K562 (cell line): ENCODE measurements at regions not wholly inside any gene's neighbourhood (a gene's known extent, or its start where the extent isn't known, plus 50 kb on each side); places are given as distances from the start of the nearest gene placed in this dataset.

ENCODE experiments used
- ATAC-seq: fragments of 200-7000 bp; cut with Tn5 transposase; 3 replicates; pipeline ENCODE4 v1.9.1; 2020; ENCODE audit warnings: moderate library complexity
- BruUV-seq: library from RNA; stranded (reverse); fragments of 400-500 nt; replicated peaks from 2 replicates; lab custom pipeline; 2021; lab: Mats Ljungman, UMichigan
- CTCF ChIA-PET: fragments of 300-600 bp; formaldehyde crosslinking; extraction: SDS; loops from one replicate; lab custom pipeline; 2021; ENCODE audit warnings: low intra/inter-chr PET ratio; lab: Yijun Ruan, JAX
- POLR2A ChIA-PET: fragments of 300-600, 350-650 bp; sonication (Branson Sonifier 250); formaldehyde crosslinking; extraction: SDS; loops from one replicate; lab custom pipeline; 2021; ENCODE audit warnings: antibody characterized with exemption, inconsistent platforms; lab: Yijun Ruan, JAX
- DNase-seq, 4 experiments: peaks; one replicate each; pipeline versions ENCODE4 v3.0.0 to v3.0.0-alpha.2; 2011 to 2018; ENCODE audit warnings: low spot score in 3 of 4, mixed read lengths in 3 of 4; ENCODE audit errors: extremely low read depth in 1 of 4
- FAIRE-seq: peaks from 2 replicates; lab custom pipeline; 2011; peaks lifted over from hg19 to GRCh38; lab: Jason Lieb, UNC
- H2AFZ ChIP-seq: 2 replicates; pipeline ENCODE4 v1.6.0; 2011; ENCODE audit warnings: low read depth, low read length, control low read depth, inconsistent platforms
- H3K27ac ChIP-seq: fragments of 200-600 bp; 3 replicates; pipeline ENCODE4 v1.8.0; 2011; ENCODE audit warnings: low read depth, mild to moderate bottlenecking, control low read depth, inconsistent platforms, low read length, moderate library complexity, mixed read lengths; ENCODE audit errors: extremely low read depth
- H3K27me3 ChIP-seq, 2 experiments: fragments of 300-600 bp in 1 of 2; 2 replicates in 1 of 2; 3 replicates in 1 of 2; pipeline versions ENCODE4 v1.6.0 to v1.8.0; 2011; ENCODE audit warnings: inconsistent platforms in 2 of 2, low read length in 2 of 2, mild to moderate bottlenecking in 1 of 2, mixed read lengths in 1 of 2, moderate library complexity in 1 of 2; ENCODE audit not compliant: control insufficient read depth in 2 of 2, insufficient read depth in 2 of 2
- H3K36me3 ChIP-seq: fragments of 300-600 bp; 3 replicates; pipeline ENCODE4 v1.8.0; 2011; ENCODE audit warnings: mild to moderate bottlenecking, low read length, inconsistent platforms; ENCODE audit not compliant: control insufficient read depth, insufficient read depth
- H3K4me1 ChIP-seq, 2 experiments: fragments of 200-600 bp in 1 of 2; replicated peaks in 1 of 2; 2 replicates in 1 of 2; 3 replicates in 1 of 2; pipeline versions ENCODE4 v1.5.1 to v1.8.0; 2011; ENCODE audit warnings: inconsistent platforms in 2 of 2, low read length in 2 of 2, mild to moderate bottlenecking in 1 of 2, mixed read lengths in 1 of 2, moderate library complexity in 1 of 2; ENCODE audit not compliant: control insufficient read depth in 2 of 2, insufficient read depth in 2 of 2
- H3K4me2 ChIP-seq: 2 replicates; pipeline ENCODE4 v1.6.1; 2011; ENCODE audit warnings: low read length, control low read depth, inconsistent platforms, mixed read lengths; ENCODE audit not compliant: insufficient read depth
- H3K4me3 ChIP-seq: fragments of 200-600 bp; sonication (generic), shearing (Covaris generic); 2 replicates; pipeline ENCODE4 v1.5.1; 2016; ENCODE audit warnings: control low read depth, inconsistent platforms
- H3K79me2 ChIP-seq: fragments of 200-600 bp; 3 replicates; pipeline ENCODE4 v1.8.0; 2011; ENCODE audit warnings: low read length, inconsistent platforms; ENCODE audit not compliant: control insufficient read depth, insufficient read depth
- H3K9ac ChIP-seq, 2 experiments: 2 replicates each; pipeline versions ENCODE4 v1.6.0 to v1.6.1; 2011; ENCODE audit warnings: low read depth in 2 of 2, low read length in 2 of 2, control low read depth in 1 of 2, inconsistent platforms in 1 of 2, mild to moderate bottlenecking in 1 of 2, mixed read lengths in 1 of 2; ENCODE audit not compliant: insufficient read depth in 1 of 2
- H3K9me1 ChIP-seq: one replicate; pipeline ENCODE4 v1.6.0; 2011; ENCODE audit warnings: inconsistent platforms, mild to moderate bottlenecking, low read length, moderate library complexity; ENCODE audit not compliant: control insufficient read depth, insufficient read depth
- H3K9me3 ChIP-seq: replicated peaks from 2 replicates; pipeline ENCODE4 v1.5.1; 2011; ENCODE audit warnings: low read depth, low read length, inconsistent platforms; ENCODE audit not compliant: control insufficient read depth, insufficient read depth
- H4K20me1 ChIP-seq: replicated peaks from 2 replicates; pipeline ENCODE4 v1.6.1; 2011; ENCODE audit warnings: low read length, inconsistent platforms, mixed read lengths; ENCODE audit not compliant: control insufficient read depth, insufficient read depth
- FOS ChIP-seq: IDR thresholded peaks from 3 replicates; pipeline ENCODE4 v1.6.1; 2011; ENCODE audit not compliant: insufficient read length; ENCODE audit errors: extremely low read depth
- HDAC8 ChIP-seq: fragments of 450-650 bp; IDR thresholded peaks from 2 replicates; pipeline ENCODE4 v1.6.1; 2016; ENCODE audit warnings: mild to moderate bottlenecking, missing genetic modification characterization, moderate library complexity, missing compliant biosample characterization
- IRF2 ChIP-seq: sonication (generic); formaldehyde crosslinking; IDR thresholded peaks from 2 replicates; pipeline ENCODE4 v1.8.1; 2022; ENCODE audit warnings: mild to moderate bottlenecking, missing genetic modification reagents
- NELFE ChIP-seq: IDR thresholded peaks from 2 replicates; pipeline ENCODE4 v1.6.1; 2011; ENCODE audit warnings: mild to moderate bottlenecking; ENCODE audit not compliant: insufficient read depth, insufficient read length
- NR4A1 ChIP-seq, 2 experiments: fragments of 250-450 bp in 1 of 2; fragments of 450-650 bp in 1 of 2; sonication (Bioruptor Pico) in 1 of 2; IDR thresholded peaks; 2 replicates each; pipeline versions ENCODE4 v1.4.0 to v1.6.1; 2016 to 2020; ENCODE audit warnings: mild to moderate bottlenecking in 2 of 2, missing compliant biosample characterization in 1 of 2, missing genetic modification characterization in 1 of 2, moderate library complexity in 1 of 2
- NUFIP1 ChIP-seq: fragments of 450-650 bp; IDR thresholded peaks from 2 replicates; pipeline ENCODE4 v1.6.1; 2018; ENCODE audit not compliant: partially characterized antibody
- PBX2 ChIP-seq, 2 experiments: IDR thresholded peaks in 1 of 2; conservative IDR thresholded peaks in 1 of 2; 2 replicates each; pipeline ENCODE4 v1.6.1; 2016; ENCODE audit warnings: low read depth in 2 of 2, mild to moderate bottlenecking in 1 of 2, missing compliant biosample characterization in 1 of 2, missing genetic modification characterization in 1 of 2, moderate library complexity in 1 of 2
- POLR2H ChIP-seq: IDR thresholded peaks from 2 replicates; pipeline ENCODE4 v1.6.1; 2016; ENCODE audit warnings: missing genetic modification characterization, low read depth, mild to moderate bottlenecking, control low read depth, missing compliant biosample characterization, moderate library complexity
- POLR3A ChIP-seq: IDR thresholded peaks from 2 replicates; pipeline ENCODE4 v1.6.1; 2011; ENCODE audit warnings: borderline replicate concordance, mild to moderate bottlenecking, moderate library complexity; ENCODE audit not compliant: insufficient read length, insufficient read depth; ENCODE audit errors: extremely low read depth
- SNRNP70 ChIP-seq: fragments of 200-400 bp; formaldehyde crosslinking; optimal IDR thresholded peaks from 2 replicates; pipeline ENCODE3; 2017; ENCODE audit warnings: low read depth, low read length
- ZMIZ1 ChIP-seq, 2 experiments: fragments of 150-350 bp in 1 of 2; IDR thresholded peaks; 2 replicates each; pipeline ENCODE4 v1.6.1; 2012 to 2016; ENCODE audit warnings: low read depth in 2 of 2, low read length in 2 of 2, mild to moderate bottlenecking in 1 of 2, moderate library complexity in 1 of 2
- ZNF232 ChIP-seq: sonication (generic); formaldehyde crosslinking; IDR thresholded peaks from 2 replicates; pipeline ENCODE4 v1.8.0; 2022; ENCODE audit warnings: mild to moderate bottlenecking, missing genetic modification reagents
- ZNF740 ChIP-seq, 3 experiments: fragments of 200-800 bp in 1 of 3; sonication (Bioruptor generic) in 1 of 3; sonication (generic) in 1 of 3; formaldehyde crosslinking in 1 of 3; IDR thresholded peaks; 2 replicates each; pipeline versions ENCODE4 v1.6.1 to v1.8.0; 2016 to 2022; ENCODE audit warnings: mild to moderate bottlenecking in 2 of 3, missing compliant biosample characterization in 2 of 3, missing genetic modification characterization in 2 of 3, missing genetic modification reagents in 1 of 3
- WGBS: fragments of 100-300 bp; shearing (Covaris generic); methylation state at CpG from one replicate; pipeline ENCODE4 v1.1.6; 2016; ENCODE audit warnings: low coverage, mixed read lengths; ENCODE audit not compliant: insufficient coverage; ENCODE audit errors: missing lambda C conversion rate; 5-methylcytosine and 5-hydroxymethylcytosine counted together
- in situ Hi-C: fragments of 300-500 bp; cut with MboI; formaldehyde crosslinking; loops from 4 replicates; pipeline ENCODE4 v1.15.0; 2018; ENCODE audit warnings: inconsistent platforms, mixed read lengths
- intact Hi-C: fragments of 100-400 bp; cut with micrococcal nuclease; formaldehyde crosslinking; loops from 2 replicates; pipeline ENCODE4 v1.14.2; 2022

- TF ChIP-seq ZMIZ1 (IDR thresholded peaks at IDR 0.05; ENCODE audit: low read depth in 2 of 2, low read length in 2 of 2) (no peak), POLR2H (no peak), HDAC8 (tag) (no peak), POLR3A (no peak), FOS (no peak)
Measured at GRCh38 chr14:51458563-51458955, 193.2 kb upstream of the FRMD6 start (continued).

GRCh38 chr14:51460011-51460410 is 191.7 kb upstream of the FRMD6 start:
- H3K36me3 ChIP-seq, result no peaks in the 10 kb centered on the region
- DNase-seq, result no peak
- H3K4me1 ChIP-seq, result no peaks in the 10 kb centered on the region
- no peak overlapping the region for H2AFZ ChIP-seq
- H3K4me3 ChIP-seq, result no peak overlapping the region
- no peak overlapping the region for H3K4me2 ChIP-seq
- H3K9me1 ChIP-seq, result no peaks in the 10 kb centered on the region
- no peak for FAIRE-seq
- in situ Hi-C loops (no loop called here), intact Hi-C loops (no loop called here)
- H3K27ac ChIP-seq, result no peak overlapping the region
- POLR2A ChIA-PET, result no interaction called here
- H3K9me3 ChIP-seq, result no peaks in the 10 kb centered on the region
- H4K20me1 ChIP-seq, result no peaks in the 10 kb centered on the region
- CTCF ChIA-PET, result no interaction called here
- WGBS, result 0% methylated on average over 1 of the region's 1 CpG
- no peaks in the 10 kb centered on the region for H3K27me3 ChIP-seq
- no peaks in the 10 kb centered on the region for H3K79me2 ChIP-seq
- no peak for ATAC-seq
- no TSS peak for BruUV-seq
- H3K9ac ChIP-seq, result no peak overlapping the region
- TF ChIP-seq NUFIP1 (no peak), PBX2 (CRISPR knock-in tag; IDR thresholded peaks at IDR 0.05; ENCODE audit: low read depth) (no peak), PBX2 (tag; conservative IDR thresholded peaks at IDR 0.05; ENCODE audit: low read depth) (no peak), ZNF232 (CRISPR knock-in tag) (no peak), NR4A1 (CRISPR knock-in tag; IDR thresholded peaks at IDR 0.05) (no peak), NR4A1 (tag; IDR thresholded peaks at IDR 0.05) (no peak), NELFE (no peak), ZNF740 (CRISPR knock-in tag; IDR thresholded peaks at IDR 0.05) (no peak), ZNF740 (tag; IDR thresholded peaks at IDR 0.05) (no peak), IRF2 (CRISPR knock-in tag) (no peak), SNRNP70 (no peak)
